LNCAP (cell line): ENCODE measurements at regions not wholly inside any gene's neighbourhood (a gene's known extent, or its start where the extent isn't known, plus 50 kb on each side); places are given as distances from the start of the nearest gene placed in this dataset.

ENCODE experiments used
- TF ChIP-seq, protein P1 (sequence below): fragments of 450-650 bp; IDR thresholded peaks from 2 replicates; pipeline ENCODE4 v1.5.1; 2017; ENCODE audit warnings: mild to moderate bottlenecking

DNA sequence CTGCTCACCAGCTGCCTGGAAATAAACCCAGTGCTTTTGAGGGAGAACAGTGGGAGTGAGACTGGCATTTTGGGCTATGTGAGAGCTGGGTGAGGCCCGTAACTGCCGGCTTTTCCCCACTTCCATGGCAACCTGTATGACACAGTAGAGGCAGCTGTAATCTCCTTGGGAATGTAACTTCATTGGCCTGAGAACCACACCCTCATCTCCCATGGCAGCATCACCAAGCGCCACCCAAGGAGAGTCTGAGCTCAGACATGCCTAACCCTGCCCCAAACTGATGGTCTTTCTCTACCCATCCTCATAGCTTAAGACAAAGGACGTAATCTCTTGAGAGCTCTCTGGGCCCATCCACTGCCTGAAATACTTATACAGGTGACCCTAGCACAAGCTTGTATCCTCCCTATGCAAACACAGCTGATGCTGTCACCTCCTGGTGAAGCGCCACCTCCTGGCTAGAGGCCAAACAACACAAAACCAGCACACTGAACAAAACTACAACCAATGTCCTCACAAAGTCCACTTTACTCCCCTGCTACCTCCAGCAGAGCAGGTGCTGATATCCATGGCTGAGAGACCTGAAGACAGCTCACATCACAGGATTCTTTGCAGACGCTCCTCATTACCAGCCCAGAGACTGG lies 763.4 kb upstream of the NRXN1 start:
- TF ChIP-seq, protein P1, sequence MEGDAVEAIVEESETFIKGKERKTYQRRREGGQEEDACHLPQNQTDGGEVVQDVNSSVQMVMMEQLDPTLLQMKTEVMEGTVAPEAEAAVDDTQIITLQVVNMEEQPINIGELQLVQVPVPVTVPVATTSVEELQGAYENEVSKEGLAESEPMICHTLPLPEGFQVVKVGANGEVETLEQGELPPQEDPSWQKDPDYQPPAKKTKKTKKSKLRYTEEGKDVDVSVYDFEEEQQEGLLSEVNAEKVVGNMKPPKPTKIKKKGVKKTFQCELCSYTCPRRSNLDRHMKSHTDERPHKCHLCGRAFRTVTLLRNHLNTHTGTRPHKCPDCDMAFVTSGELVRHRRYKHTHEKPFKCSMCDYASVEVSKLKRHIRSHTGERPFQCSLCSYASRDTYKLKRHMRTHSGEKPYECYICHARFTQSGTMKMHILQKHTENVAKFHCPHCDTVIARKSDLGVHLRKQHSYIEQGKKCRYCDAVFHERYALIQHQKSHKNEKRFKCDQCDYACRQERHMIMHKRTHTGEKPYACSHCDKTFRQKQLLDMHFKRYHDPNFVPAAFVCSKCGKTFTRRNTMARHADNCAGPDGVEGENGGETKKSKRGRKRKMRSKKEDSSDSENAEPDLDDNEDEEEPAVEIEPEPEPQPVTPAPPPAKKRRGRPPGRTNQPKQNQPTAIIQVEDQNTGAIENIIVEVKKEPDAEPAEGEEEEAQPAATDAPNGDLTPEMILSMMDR, result no peak

DNA sequence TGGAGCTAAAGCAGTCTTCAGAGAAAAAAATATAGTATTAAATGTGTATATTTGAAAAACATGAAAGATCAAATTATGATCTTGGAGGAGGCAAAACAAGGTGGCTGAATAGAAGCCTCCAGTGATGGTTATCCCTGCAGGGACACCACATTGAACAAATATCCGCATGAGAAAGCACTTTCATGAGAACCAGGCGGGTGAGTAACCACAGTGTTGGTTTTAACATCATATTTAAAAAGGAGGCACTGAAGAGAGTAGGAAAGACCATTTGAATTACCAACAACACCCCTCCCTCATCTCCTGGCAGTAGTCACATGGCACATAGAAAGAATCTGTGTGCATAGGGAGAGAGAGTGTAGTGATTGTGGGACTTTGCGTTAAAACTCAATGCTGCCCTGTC lies 759.6 kb upstream of the NRXN1 start:
- TF ChIP-seq, protein P1, result no peak

DNA sequence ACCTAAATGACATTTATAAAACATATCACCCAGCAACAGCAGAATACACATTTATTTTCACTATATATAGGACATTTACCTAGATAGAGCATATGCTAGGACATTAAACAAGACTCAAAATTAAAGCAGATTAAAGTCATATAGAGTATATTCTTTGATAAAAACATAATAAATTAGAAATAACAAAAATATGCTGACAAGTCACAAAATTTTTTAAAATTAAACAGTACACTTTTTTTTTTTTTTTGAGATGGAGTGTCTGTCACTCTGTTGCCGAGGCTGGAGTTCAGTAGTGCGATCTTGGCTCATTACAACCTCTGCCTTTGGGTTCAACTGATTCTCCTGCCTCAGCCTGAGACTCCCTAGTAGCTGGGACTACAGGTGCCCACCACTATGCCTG lies 758.9 kb upstream of the NRXN1 start:
- TF ChIP-seq, protein P1, result no peak

DNA sequence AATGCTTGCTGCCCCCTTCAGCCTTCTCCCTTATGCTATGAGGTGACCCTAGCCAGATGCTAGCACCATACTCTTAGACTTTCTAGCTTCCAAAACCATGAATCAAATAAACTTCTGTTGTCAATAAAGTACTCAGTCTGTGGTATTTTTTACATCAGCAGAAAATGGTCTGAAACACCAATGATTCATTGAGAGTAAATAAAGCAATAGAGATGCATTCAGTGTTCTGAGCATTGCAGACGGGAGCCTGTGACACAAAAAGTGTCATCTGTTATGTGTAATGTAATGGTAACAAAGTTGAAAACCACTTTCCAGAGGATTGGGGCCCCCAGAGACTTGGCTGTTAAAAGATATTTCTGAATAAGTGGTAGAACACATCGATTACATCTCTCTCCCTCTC lies 758.0 kb upstream of the NRXN1 start:
- TF ChIP-seq, protein P1, result no peak

DNA sequence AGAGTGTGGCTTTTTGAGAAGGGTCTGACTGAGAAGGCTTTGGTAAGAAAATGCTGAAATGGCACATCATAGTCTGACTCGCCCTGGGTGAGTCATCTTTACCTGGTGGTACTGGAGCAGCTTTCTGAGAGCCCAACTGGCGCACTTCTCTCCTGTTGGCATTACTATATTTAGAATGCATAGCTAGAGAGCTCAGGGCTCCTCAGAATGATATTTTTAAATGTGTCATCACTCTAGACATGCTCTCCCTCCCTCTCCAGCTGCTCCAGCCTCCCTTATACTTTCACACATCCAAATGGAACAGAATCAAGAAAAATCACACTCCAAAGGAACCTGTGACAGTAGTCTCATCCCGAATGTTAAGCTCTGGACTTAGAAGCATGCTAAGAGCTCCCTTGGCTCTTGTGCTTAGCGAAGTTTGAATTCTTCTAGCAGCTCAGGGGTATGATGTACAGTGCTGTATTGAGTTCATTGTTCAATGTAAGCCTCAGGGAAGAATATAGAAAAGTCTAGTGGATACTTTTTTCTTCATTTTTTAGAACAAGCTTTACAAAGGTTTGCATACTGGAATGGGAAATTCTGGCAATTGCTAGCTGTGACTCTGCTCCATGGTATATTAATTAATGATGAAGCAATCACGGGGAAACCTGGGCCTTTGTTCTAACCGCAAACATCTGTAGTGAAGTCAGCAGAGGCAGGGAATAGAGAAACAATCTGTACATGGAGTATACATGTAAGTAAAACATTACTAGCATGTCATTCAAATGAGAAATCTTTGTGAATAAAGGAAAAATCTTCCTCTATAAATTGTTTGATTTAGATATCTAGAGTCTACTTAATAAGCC lies 751.2 kb upstream of the NRXN1 start:
- TF ChIP-seq, protein P1, result no peak

DNA sequence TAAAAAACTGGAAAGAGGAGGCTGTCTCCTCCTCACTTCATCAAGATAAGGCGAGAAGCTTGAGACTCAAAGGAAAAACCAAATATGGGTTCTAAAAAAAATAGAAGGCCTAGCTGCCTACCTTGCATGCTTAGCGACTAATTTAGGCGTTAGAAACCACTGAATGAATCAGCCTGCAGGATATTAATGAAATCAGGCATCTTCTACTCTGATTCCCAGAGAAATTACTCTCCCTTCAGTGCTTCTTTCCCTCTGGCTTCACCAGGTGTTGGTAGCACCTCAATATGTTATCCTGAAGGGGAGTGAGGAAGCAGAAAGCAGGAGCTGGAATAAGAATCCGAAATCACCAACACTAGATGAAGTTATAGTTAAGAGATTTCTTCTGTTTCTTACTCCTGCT lies 749.8 kb upstream of the NRXN1 start:
- TF ChIP-seq, protein P1, result no peak

DNA sequence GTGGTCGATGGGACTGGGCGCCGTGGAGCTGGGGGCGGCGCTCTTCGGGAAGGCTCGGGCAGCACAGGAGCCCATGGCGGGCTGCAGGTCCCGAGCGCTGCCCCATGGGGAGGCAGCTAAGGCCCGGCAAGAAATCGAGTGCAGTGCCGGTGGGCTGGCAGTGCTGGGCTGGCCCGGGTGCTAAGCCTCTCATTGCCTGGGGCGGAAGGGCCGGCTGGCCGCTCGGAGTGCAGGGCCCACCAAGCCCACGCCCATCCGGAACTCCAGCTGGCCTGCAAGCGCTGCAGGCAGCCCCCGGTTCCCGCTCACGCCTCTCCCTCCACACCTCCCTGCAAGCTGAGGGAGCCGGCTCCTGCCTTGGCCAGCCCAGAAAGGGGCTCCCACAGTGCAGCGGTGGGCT lies 748.4 kb upstream of the NRXN1 start:
- TF ChIP-seq, protein P1, result no peak
